H9 (cell line): ENCODE measurements at regions not wholly inside any gene's neighbourhood (a gene's known extent, or its start where the extent isn't known, plus 50 kb on each side); places are given as distances from the start of the nearest gene placed in this dataset.

ENCODE experiments used
- DNase-seq: peaks from one replicate; pipeline ENCODE4 v3.0.0-alpha.2; 2017
- H2AFZ ChIP-seq: one replicate; pipeline ENCODE4 v1.6.1; 2013; ENCODE audit warnings: mild to moderate bottlenecking, low read length, control low read depth, moderate library complexity
- H2AK5ac ChIP-seq: 2 replicates; pipeline ENCODE4 v1.6.1; 2013; ENCODE audit warnings: low read length, control low read depth, mixed read lengths; ENCODE audit not compliant: insufficient read length
- H2BK120ac ChIP-seq: one replicate; pipeline ENCODE4 v1.6.1; 2013; ENCODE audit warnings: low read depth, mild to moderate bottlenecking, low read length, control low read depth, inconsistent platforms; ENCODE audit not compliant: poor library complexity, severe bottlenecking
- H2BK12ac ChIP-seq: 2 replicates; pipeline ENCODE4 v1.6.1; 2013; ENCODE audit warnings: low read length, control low read depth, mixed read lengths, low read depth; ENCODE audit not compliant: insufficient read length
- H2BK15ac ChIP-seq: 2 replicates; pipeline ENCODE4 v1.6.1; 2013; ENCODE audit warnings: low read depth, low read length, control low read depth
- H2BK20ac ChIP-seq: one replicate; pipeline ENCODE4 v1.6.1; 2013; ENCODE audit warnings: low read depth, mild to moderate bottlenecking, low read length, control low read depth, inconsistent platforms; ENCODE audit not compliant: poor library complexity, severe bottlenecking
- H2BK5ac ChIP-seq: 2 replicates; pipeline ENCODE4 v1.6.1; 2013; ENCODE audit warnings: low read length, control low read depth, mixed read lengths; ENCODE audit not compliant: insufficient read length
- H3K14ac ChIP-seq: 2 replicates; pipeline ENCODE4 v1.6.1; 2013; ENCODE audit warnings: low read length, control low read depth; ENCODE audit not compliant: insufficient read depth
- H3K18ac ChIP-seq: 2 replicates; pipeline ENCODE4 v1.6.1; 2013; ENCODE audit warnings: low read depth, mild to moderate bottlenecking, mixed read lengths, low read length, control low read depth; ENCODE audit not compliant: insufficient read length
- H3K23ac ChIP-seq: 2 replicates; pipeline ENCODE4 v1.6.1; 2013; ENCODE audit warnings: low read length, control low read depth, mixed read lengths, low read depth; ENCODE audit not compliant: insufficient read length
- H3K23me2 ChIP-seq: 2 replicates; pipeline ENCODE4 v1.6.1; 2013; ENCODE audit warnings: low read depth, mild to moderate bottlenecking, mixed read lengths, low read length, control low read depth; ENCODE audit not compliant: insufficient read length, poor library complexity, severe bottlenecking
- H3K27ac ChIP-seq: 2 replicates; pipeline ENCODE4 v1.5.1; 2013; ENCODE audit warnings: low read length, control low read depth, mixed read lengths, low read depth; ENCODE audit not compliant: insufficient read length
- H3K27me3 ChIP-seq: 2 replicates; pipeline ENCODE4 v1.6.1; 2013; ENCODE audit warnings: low read length, control low read depth, inconsistent platforms; ENCODE audit not compliant: insufficient read depth
- H3K4ac ChIP-seq: 2 replicates; pipeline ENCODE4 v1.6.1; 2013; ENCODE audit warnings: low read depth, mild to moderate bottlenecking, control low read depth, inconsistent platforms, low read length, moderate library complexity
- H3K4me1 ChIP-seq: 2 replicates; pipeline ENCODE4 v1.6.1; 2013; ENCODE audit warnings: low read length, control low read depth, inconsistent platforms; ENCODE audit not compliant: insufficient read depth
- H3K4me2 ChIP-seq: 2 replicates; pipeline ENCODE4 v1.6.1; 2013; ENCODE audit warnings: low read length, control low read depth, mixed read lengths; ENCODE audit not compliant: insufficient read length, insufficient read depth
- H3K56ac ChIP-seq: 2 replicates; pipeline ENCODE4 v1.6.1; 2013; ENCODE audit warnings: low read depth, mild to moderate bottlenecking, mixed read lengths, low read length, control low read depth; ENCODE audit not compliant: insufficient read length
- H3K79me1 ChIP-seq: 2 replicates; pipeline ENCODE4 v1.6.1; 2013; ENCODE audit warnings: low read depth, mild to moderate bottlenecking, moderate library complexity, low read length, control low read depth, inconsistent platforms; ENCODE audit not compliant: insufficient read depth, poor library complexity, severe bottlenecking
- H3K79me2 ChIP-seq: 2 replicates; pipeline ENCODE4 v1.6.1; 2013; ENCODE audit warnings: low read length, control low read depth, inconsistent platforms; ENCODE audit not compliant: insufficient read depth
- H3K9ac ChIP-seq: 2 replicates; pipeline ENCODE4 v1.6.1; 2013; ENCODE audit warnings: low read length, control low read depth, mixed read lengths; ENCODE audit not compliant: insufficient read length; ENCODE audit errors: extremely low read depth
- H3K9me3 ChIP-seq: one replicate; pipeline ENCODE4 v1.6.1; 2013; ENCODE audit warnings: low read depth, low read length, inconsistent platforms; ENCODE audit not compliant: control insufficient read depth
- H3T11ph ChIP-seq: one replicate; pipeline ENCODE4 v1.6.1; 2013; ENCODE audit warnings: mild to moderate bottlenecking, low read length, control low read depth, inconsistent platforms
- H4K20me1 ChIP-seq: one replicate; pipeline ENCODE4 v1.6.1; 2013; ENCODE audit not compliant: control insufficient read depth, insufficient read length, insufficient read depth
- H4K5ac ChIP-seq: 2 replicates; pipeline ENCODE4 v1.6.1; 2013; ENCODE audit warnings: low read depth, mild to moderate bottlenecking, mixed read lengths, low read length, control low read depth; ENCODE audit not compliant: insufficient read length
- H4K8ac ChIP-seq: replicated peaks from 2 replicates; pipeline ENCODE4 v1.6.1; 2013; ENCODE audit warnings: low read length, control low read depth, mixed read lengths, low read depth; ENCODE audit not compliant: insufficient read length
- H4K91ac ChIP-seq: 2 replicates; pipeline ENCODE4 v1.6.1; 2013; ENCODE audit warnings: low read depth, mild to moderate bottlenecking, moderate library complexity, mixed read lengths, low read length, control low read depth; ENCODE audit not compliant: insufficient read length
- H3K27ac Mint-ChIP-seq, 3 experiments: 2 replicates in 2 of 3; 3 replicates in 1 of 3; pipeline ENCODE4 v1.8.0; 2020 to 2021; ENCODE audit warnings: mixed read lengths in 3 of 3, mild to moderate bottlenecking in 1 of 3, moderate library complexity in 1 of 3
- H3K27me3 Mint-ChIP-seq: 2 replicates; pipeline ENCODE4 v1.8.0; 2021; ENCODE audit warnings: low read depth, mild to moderate bottlenecking, moderate library complexity, mixed read lengths
- H3K36me3 Mint-ChIP-seq, 3 experiments: 2 replicates in 2 of 3; 3 replicates in 1 of 3; pipeline ENCODE4 v1.8.0; 2020 to 2021; ENCODE audit warnings: low read depth in 3 of 3, mixed read lengths in 3 of 3; ENCODE audit not compliant: insufficient read depth in 1 of 3
- H3K4me1 Mint-ChIP-seq, 2 experiments: 2 replicates each; pipeline ENCODE4 v1.8.0; 2020; ENCODE audit warnings: mixed read lengths in 2 of 2
- H3K4me3 Mint-ChIP-seq, 2 experiments: 2 replicates in 1 of 2; 3 replicates in 1 of 2; pipeline ENCODE4 v1.8.0; 2020 to 2021; ENCODE audit warnings: mild to moderate bottlenecking in 2 of 2, mixed read lengths in 2 of 2, moderate library complexity in 1 of 2
- H3K9me3 Mint-ChIP-seq, 2 experiments: 2 replicates in 1 of 2; 3 replicates in 1 of 2; pipeline ENCODE4 v1.8.0; 2020; ENCODE audit warnings: mild to moderate bottlenecking in 2 of 2, mixed read lengths in 2 of 2, moderate library complexity in 1 of 2
- TF ChIP-seq, protein P1 (sequence below): fragments of 200-600 bp; sonication (generic); conservative IDR thresholded peaks from 3 replicates; pipeline ENCODE4 v1.8.0; 2021; ENCODE audit warnings: antibody characterized with exemption, mild to moderate bottlenecking

- Histone ChIP-seq H3K18ac (no peak overlapping the region), H2AFZ (no peak overlapping the region), H3K23ac (no peak overlapping the region), H4K20me1 (no peaks in the 10 kb centered on the region), H3K14ac (no peak overlapping the region), H2BK5ac (no peak overlapping the region), H3K4ac (no peak overlapping the region), H2BK20ac (no peak overlapping the region), H3K27ac (no peak overlapping the region), H3K27me3 (no peaks in the 10 kb centered on the region), H4K8ac (no peak overlapping the region), H2BK120ac (no peak overlapping the region), H3K23me2 (no peaks in the 10 kb centered on the region), H4K91ac (no peak overlapping the region), H3K4me1 (no peaks in the 10 kb centered on the region), H2BK12ac (no peak overlapping the region), H3K9ac (no peak overlapping the region), H3K79me2 (no peaks in the 10 kb centered on the region), H4K5ac (no peak overlapping the region), H3K4me2 (no peak overlapping the region), H3K79me1 (no peaks in the 10 kb centered on the region), H3K9me3 (no peaks in the 10 kb centered on the region), H3T11ph (no peak overlapping the region), H3K56ac (no peak overlapping the region), H2AK5ac (no peak overlapping the region), H2BK15ac (no peak overlapping the region)
- Mint-ChIP-seq H3K4me3 (no peak overlapping the region), H3K27me3 (no peaks in the 10 kb centered on the region), H3K4me1 (no peaks in the 10 kb centered on the region), H3K9me3 (peaks cover 4 to 6% of the 10 kb centered on the region in 2 experiments), H3K27ac (no peak overlapping the region), H3K36me3 (peaks cover 0 to 6% (median 2%) of the 10 kb centered on the region in 3 experiments; a peak in 2 of 7 replicates)
- DNase-seq: no peak
- TF ChIP-seq, protein P1, sequence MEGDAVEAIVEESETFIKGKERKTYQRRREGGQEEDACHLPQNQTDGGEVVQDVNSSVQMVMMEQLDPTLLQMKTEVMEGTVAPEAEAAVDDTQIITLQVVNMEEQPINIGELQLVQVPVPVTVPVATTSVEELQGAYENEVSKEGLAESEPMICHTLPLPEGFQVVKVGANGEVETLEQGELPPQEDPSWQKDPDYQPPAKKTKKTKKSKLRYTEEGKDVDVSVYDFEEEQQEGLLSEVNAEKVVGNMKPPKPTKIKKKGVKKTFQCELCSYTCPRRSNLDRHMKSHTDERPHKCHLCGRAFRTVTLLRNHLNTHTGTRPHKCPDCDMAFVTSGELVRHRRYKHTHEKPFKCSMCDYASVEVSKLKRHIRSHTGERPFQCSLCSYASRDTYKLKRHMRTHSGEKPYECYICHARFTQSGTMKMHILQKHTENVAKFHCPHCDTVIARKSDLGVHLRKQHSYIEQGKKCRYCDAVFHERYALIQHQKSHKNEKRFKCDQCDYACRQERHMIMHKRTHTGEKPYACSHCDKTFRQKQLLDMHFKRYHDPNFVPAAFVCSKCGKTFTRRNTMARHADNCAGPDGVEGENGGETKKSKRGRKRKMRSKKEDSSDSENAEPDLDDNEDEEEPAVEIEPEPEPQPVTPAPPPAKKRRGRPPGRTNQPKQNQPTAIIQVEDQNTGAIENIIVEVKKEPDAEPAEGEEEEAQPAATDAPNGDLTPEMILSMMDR: no peak
Observed at GRCh38 chr3:28973609-28974008, 307.3 kb upstream of the RBMS3 start.
